Common myeloid progenitor, CD34-positive (primary cell): ENCODE measurements at regions not wholly inside any gene's neighbourhood (a gene's known extent, or its start where the extent isn't known, plus 50 kb on each side); places are given as distances from the start of the nearest gene placed in this dataset.
A peak's percentile ranks its signal among the peaks of the same experiment; 100 is the strongest.

ENCODE experiments used
- CTCF ChIA-PET: fragments of 350-600 bp; sonication (Branson Sonifier 250); formaldehyde crosslinking; loops from one replicate; lab custom pipeline; 2021; ENCODE audit warnings: antibody characterized with exemption; lab: Charles Lee
- POLR2A ChIA-PET: fragments of 350-600 bp; sonication (Branson Sonifier 250); formaldehyde crosslinking; loops from one replicate; lab custom pipeline; 2021; ENCODE audit warnings: antibody characterized with exemption; lab: Charles Lee
- DNase-seq, 3 donors: peaks; one replicate each; pipeline versions ENCODE4 v3.0.0 to v3.0.0-alpha.2; 2013
- H3K27ac ChIP-seq, 2 experiments: 1 replicate in 1 of 2; 2 replicates in 1 of 2; pipeline ENCODE4 v1.7.0; 2013; ENCODE audit warnings: inconsistent platforms in 2 of 2, low read length in 2 of 2, mild to moderate bottlenecking in 2 of 2, low read depth in 1 of 2, moderate library complexity in 1 of 2; ENCODE audit not compliant: severe bottlenecking in 2 of 2, insufficient read depth in 1 of 2, poor library complexity in 1 of 2
- H3K27me3 ChIP-seq, 5 experiments: replicated peaks in 2 of 5; 1 replicate in 3 of 5; 2 replicates in 2 of 5; pipeline versions ENCODE4 v1.6.1 to v1.7.0; 2013; ENCODE audit warnings: low read length in 4 of 5, mild to moderate bottlenecking in 2 of 5, moderate library complexity in 2 of 5, inconsistent platforms in 1 of 5; ENCODE audit not compliant: insufficient read depth in 5 of 5, control insufficient read depth in 4 of 5
- H3K36me3 ChIP-seq, 4 experiments: 1 replicate in 2 of 4; 2 replicates in 2 of 4; pipeline versions ENCODE4 v1.6.1 to v1.7.0; 2013; ENCODE audit warnings: low read length in 3 of 4, control low read depth in 1 of 4, mild to moderate bottlenecking in 1 of 4; ENCODE audit not compliant: control insufficient read depth in 4 of 4, insufficient read depth in 4 of 4
- H3K4me1 ChIP-seq, 4 experiments: 1 replicate in 3 of 4; 2 replicates in 1 of 4; pipeline versions ENCODE4 v1.6.1 to v1.7.1; 2013; ENCODE audit warnings: low read length in 3 of 4, mild to moderate bottlenecking in 3 of 4, control low read depth in 1 of 4, inconsistent platforms in 1 of 4, moderate library complexity in 1 of 4; ENCODE audit not compliant: control insufficient read depth in 4 of 4, insufficient read depth in 4 of 4; ENCODE audit errors: control extremely low read depth in 1 of 4
- H3K4me3 ChIP-seq, 7 experiments: 1 replicate in 4 of 7; 2 replicates in 3 of 7; pipeline versions ENCODE4 v1.5.1 to v1.7.0; 2013; ENCODE audit warnings: mild to moderate bottlenecking in 7 of 7, low read length in 6 of 7, moderate library complexity in 6 of 7, inconsistent platforms in 2 of 7, low read depth in 2 of 7, control low read depth in 1 of 7; ENCODE audit not compliant: insufficient read depth in 4 of 7, control insufficient read depth in 1 of 7; ENCODE audit errors: extremely low read depth in 1 of 7
- H3K9me3 ChIP-seq, 5 experiments: 1 replicate in 4 of 5; 2 replicates in 1 of 5; pipeline versions ENCODE4 v1.6.1 to v1.7.1; 2013; ENCODE audit warnings: low read length in 4 of 5, mild to moderate bottlenecking in 2 of 5, inconsistent platforms in 1 of 5, low read depth in 1 of 5, moderate library complexity in 1 of 5; ENCODE audit not compliant: control insufficient read depth in 4 of 5, insufficient read depth in 2 of 5; ENCODE audit errors: control extremely low read depth in 1 of 5
- WGBS: methylation state at CpG from one replicate; pipeline ENCODE4 v1.1.5; 2013; ENCODE audit not compliant: insufficient coverage; 5-methylcytosine and 5-hydroxymethylcytosine counted together

- Histone ChIP-seq H3K36me3 (no peaks in the 10 kb centered on the region), H3K27me3 (peaks cover 0 to 4% (median 0%) of the 10 kb centered on the region in 5 experiments), H3K4me1 (no peaks in the 10 kb centered on the region), H3K27ac (no peak overlapping the region), H3K4me3 (no peak overlapping the region), H3K9me3 (peaks cover 0 to 3% (median 0%) of the 10 kb centered on the region in 5 experiments)
- CTCF ChIA-PET, result no interaction called here
- POLR2A ChIA-PET, result no interaction called here
- no peak for DNase-seq
- 96% methylated on average over 6 of the region's 6 CpGs for WGBS
These were observed 190.7 kb upstream of the CCDC68 start for GRCh38 chr18:55149994-55150393.

GRCh38 chr18:55147791-55148190 lies 188.5 kb upstream of the CCDC68 start:
- H3K9me3 ChIP-seq, result peaks cover 0 to 3% (median 0%) of the 10 kb centered on the region in 5 experiments
- peaks cover 0 to 4% (median 0%) of the 10 kb centered on the region in 5 experiments for H3K27me3 ChIP-seq
- DNase-seq, result no peak
- POLR2A ChIA-PET, result no interaction called here
- H3K4me1 ChIP-seq, result no peaks in the 10 kb centered on the region
- no peak overlapping the region for H3K4me3 ChIP-seq
- WGBS, result 60% methylated on average over 1 of the region's 3 CpGs
- CTCF ChIA-PET, result no interaction called here
- no peaks in the 10 kb centered on the region for H3K36me3 ChIP-seq
- no peak overlapping the region for H3K27ac ChIP-seq

GRCh38 chr18:55144193-55144930 lies 185.1 kb upstream of the CCDC68 start:
- WGBS, result no CpG with 5 or more reads among the region's 2 CpGs
- Histone ChIP-seq H3K4me1 (no peaks in the 10 kb centered on the region), H3K9me3 (peaks cover 0 to 3% (median 0%) of the 10 kb centered on the region in 5 experiments), H3K36me3 (no peaks in the 10 kb centered on the region), H3K27me3 (peaks cover 0 to 2% (median 0%) of the 10 kb centered on the region in 5 experiments), H3K4me3 (no peak overlapping the region), H3K27ac (no peak overlapping the region)
- ChIA-PET POLR2A (no interaction called here), CTCF (no interaction called here)
- DNase-seq, result no peak

- no peak overlapping the region for H3K27ac ChIP-seq
These were observed 183.1 kb upstream of the CCDC68 start for GRCh38 chr18:55142410-55142809.

GRCh38 chr18:55141318-55141717 lies 182.1 kb upstream of the CCDC68 start:
- DNase-seq, result no peak
- 100% methylated on average over 4 of the region's 4 CpGs for WGBS
- Histone ChIP-seq H3K4me1 (no peaks in the 10 kb centered on the region), H3K36me3 (no peaks in the 10 kb centered on the region), H3K27me3 (peaks cover 0 to 2% (median 0%) of the 10 kb centered on the region in 5 experiments), H3K27ac (no peak overlapping the region), H3K4me3 (no peak overlapping the region), H3K9me3 (peaks cover 0 to 2% (median 0%) of the 10 kb centered on the region in 5 experiments)
- POLR2A ChIA-PET, result no interaction called here
- CTCF ChIA-PET, result no interaction called here

More at GRCh38 chr18:55142410-55142809, 183.1 kb upstream of the CCDC68 start:
- peaks cover 0 to 2% (median 0%) of the 10 kb centered on the region in 5 experiments for H3K27me3 ChIP-seq
- no peaks in the 10 kb centered on the region for H3K36me3 ChIP-seq
- WGBS, result 80% methylated on average over 6 of the region's 6 CpGs
- H3K9me3 ChIP-seq, result peaks cover 0 to 3% (median 0%) of the 10 kb centered on the region in 5 experiments
- POLR2A ChIA-PET, result no interaction called here
- H3K4me1 ChIP-seq, result no peaks in the 10 kb centered on the region
- CTCF ChIA-PET, result no interaction called here
- DNase-seq, result peak in 2 of 3 donors; percentile 1 to 7
- H3K4me3 ChIP-seq, result no peak overlapping the region

GRCh38 chr18:55139836-55140235 lies 180.6 kb upstream of the CCDC68 start:
- DNase-seq, result no peak
- H3K9me3 ChIP-seq, result peaks cover 0 to 2% (median 0%) of the 10 kb centered on the region in 5 experiments
- no peaks in the 10 kb centered on the region for H3K4me1 ChIP-seq
- no peak overlapping the region for H3K27ac ChIP-seq
- ChIA-PET POLR2A (no interaction called here), CTCF (no interaction called here)
- H3K27me3 ChIP-seq, result peaks cover 0 to 7% (median 0%) of the 10 kb centered on the region in 5 experiments
- H3K4me3 ChIP-seq, result no peak overlapping the region
- WGBS, result 100% methylated on average over 1 of the region's 4 CpGs
- H3K36me3 ChIP-seq, result no peaks in the 10 kb centered on the region

GRCh38 chr18:55139307-55139706 lies 180.0 kb upstream of the CCDC68 start:
- no peaks in the 10 kb centered on the region for H3K36me3 ChIP-seq
- POLR2A ChIA-PET, result no interaction called here
- H3K27ac ChIP-seq, result no peak overlapping the region
- H3K4me3 ChIP-seq, result no peak overlapping the region
- H3K9me3 ChIP-seq, result peaks cover 0 to 2% (median 0%) of the 10 kb centered on the region in 5 experiments
- DNase-seq, result no peak
- H3K4me1 ChIP-seq, result no peaks in the 10 kb centered on the region
- peaks cover 0 to 8% (median 0%) of the 10 kb centered on the region in 5 experiments for H3K27me3 ChIP-seq
- CTCF ChIA-PET, result no interaction called here
